GM12878 (cell line): ENCODE measurements at regions not wholly inside any gene's neighbourhood (a gene's known extent, or its start where the extent isn't known, plus 50 kb on each side); places are given as distances from the start of the nearest gene placed in this dataset.

Experiments
- ATAC-seq: fragments of 200-7000 bp; cut with Tn5 transposase; 3 replicates; pipeline ENCODE4 v1.9.1; 2020; ENCODE audit warnings: mild to moderate bottlenecking, moderate library complexity
- BruUV-seq: library from RNA; stranded (reverse); fragments of 400-500 nt; replicated peaks from 2 replicates; lab custom pipeline; 2021; lab: Mats Ljungman, UMichigan
- CTCF ChIA-PET: fragments of 300-600 bp; sonication (Branson Sonifier 250); formaldehyde crosslinking; extraction: SDS; loops from one replicate; lab custom pipeline; 2021; ENCODE audit warnings: inconsistent platforms; lab: Yijun Ruan, JAX
- POLR2A ChIA-PET: fragments of 350-600 bp; formaldehyde crosslinking; extraction: SDS; loops from one replicate; lab custom pipeline; 2021; ENCODE audit warnings: inconsistent platforms; lab: Charles Lee
- RAD21 ChIA-PET: fragments of 300-600 bp; sonication (Branson Sonifier 250); formaldehyde crosslinking; loops from one replicate; lab custom pipeline; 2023; ENCODE audit warnings: antibody characterized with exemption; ENCODE audit not compliant: unreplicated experiment; lab: Charles Lee
- SMC1A ChIA-PET: fragments of 300-600 bp; sonication (Branson Sonifier 250); formaldehyde crosslinking; loops from one replicate; lab custom pipeline; 2023; ENCODE audit not compliant: unreplicated experiment, uncharacterized antibody; lab: Charles Lee
- DNase-seq: peaks from one replicate; pipeline ENCODE4 v3.0.0-alpha.2; 2011; ENCODE audit warnings: low read depth, low spot score
- FAIRE-seq: peaks from 3 replicates; lab custom pipeline; 2011; peaks lifted over from hg19 to GRCh38; lab: Jason Lieb, UNC
- H2AFZ ChIP-seq: 2 replicates; pipeline ENCODE4 v1.6.0; 2011; ENCODE audit warnings: low read depth, low read length, control low read depth; ENCODE audit not compliant: control insufficient read depth
- H3K27ac ChIP-seq: 2 replicates; pipeline ENCODE4 v1.5.1; 2011; ENCODE audit warnings: control low read depth; ENCODE audit not compliant: control insufficient read depth, insufficient read depth
- H3K27me3 ChIP-seq, 2 experiments: replicated peaks in 1 of 2; 2 replicates each; pipeline versions ENCODE4 v1.6.0 to v1.6.1; 2011; ENCODE audit warnings: low read length in 1 of 2; ENCODE audit not compliant: control insufficient read depth in 2 of 2, insufficient read depth in 2 of 2
- H3K36me3 ChIP-seq, 2 experiments: 2 replicates each; pipeline ENCODE4 v1.5.1; 2011; ENCODE audit warnings: low read length in 1 of 2; ENCODE audit not compliant: control insufficient read depth in 2 of 2, insufficient read depth in 2 of 2
- H3K4me1 ChIP-seq: 2 replicates; pipeline ENCODE4 v1.6.1; 2011; ENCODE audit warnings: mild to moderate bottlenecking, low read length, moderate library complexity, mixed read lengths; ENCODE audit not compliant: control insufficient read depth, insufficient read depth
- H3K4me2 ChIP-seq: 2 replicates; pipeline ENCODE4 v1.6.0; 2011; ENCODE audit warnings: control low read depth; ENCODE audit not compliant: control insufficient read depth, insufficient read depth
- H3K4me3 ChIP-seq: fragments of 200-600 bp; sonication (generic); 2 replicates; pipeline ENCODE4 v1.5.1; 2016
- H3K79me2 ChIP-seq: 2 replicates; pipeline ENCODE4 v1.6.0; 2011; ENCODE audit warnings: low read length; ENCODE audit not compliant: control insufficient read depth, insufficient read depth
- H3K9ac ChIP-seq: 2 replicates; pipeline ENCODE4 v1.8.0; 2011; ENCODE audit warnings: low read length, control low read depth, mixed read lengths; ENCODE audit not compliant: control insufficient read depth, insufficient read depth
- H3K9me3 ChIP-seq: replicated peaks from 3 replicates; pipeline ENCODE4 v1.5.1; 2011; ENCODE audit warnings: mild to moderate bottlenecking, low read length; ENCODE audit not compliant: control insufficient read depth, insufficient read depth
- H4K20me1 ChIP-seq: 2 replicates; pipeline ENCODE4 v1.6.0; 2011; ENCODE audit not compliant: control insufficient read depth, insufficient read depth
- ATF2 ChIP-seq: IDR thresholded peaks from 2 replicates; pipeline ENCODE4 v1.6.1; 2012; ENCODE audit warnings: low read length, inconsistent platforms
- CTCF ChIP-seq, 3 experiments: IDR thresholded peaks in 2 of 3; conservative IDR thresholded peaks in 1 of 3; 2 replicates each; pipeline ENCODE4 v1.5.1; 2011; ENCODE audit warnings: low read depth in 3 of 3, low read length in 3 of 3, mild to moderate bottlenecking in 3 of 3, control low read depth in 2 of 3, moderate library complexity in 2 of 3, inconsistent platforms in 1 of 3, mixed read lengths in 1 of 3; ENCODE audit not compliant: control insufficient read depth in 2 of 3, insufficient read depth in 1 of 3; ENCODE audit errors: extremely low read depth in 1 of 3
- RAD21 ChIP-seq: IDR thresholded peaks from 2 replicates; pipeline ENCODE4 v1.6.1; 2011; ENCODE audit warnings: mild to moderate bottlenecking, low read depth, low read length, moderate library complexity; ENCODE audit not compliant: insufficient read depth
- SMC3 ChIP-seq: IDR thresholded peaks from 2 replicates; pipeline ENCODE4 v1.6.1; 2011; ENCODE audit warnings: low read length, improper control_type of control experiment, borderline replicate concordance
- TAF1 ChIP-seq: IDR thresholded peaks from 2 replicates; pipeline ENCODE4 v1.6.1; 2011; ENCODE audit warnings: mild to moderate bottlenecking, low read depth, low read length, borderline replicate concordance
- WGBS: methylation state at CpG from one replicate; pipeline ENCODE4 v1.1.6; 2016; ENCODE audit warnings: low lambda C conversion rate; ENCODE audit not compliant: insufficient replicate concordance, insufficient coverage; ENCODE audit errors: missing lambda C conversion rate; 5-methylcytosine and 5-hydroxymethylcytosine counted together
- in situ Hi-C: fragments of 300-500 bp; cut with MboI; formaldehyde crosslinking; loops from 9 replicates; pipeline ENCODE4 v1.14.3; 2018; ENCODE audit warnings: mixed read lengths
- intact Hi-C: fragments of 100-400 bp; cut with micrococcal nuclease; formaldehyde crosslinking; loops from one replicate; pipeline ENCODE4 v1.14.2; 2022; ENCODE audit not compliant: unreplicated experiment

DNA sequence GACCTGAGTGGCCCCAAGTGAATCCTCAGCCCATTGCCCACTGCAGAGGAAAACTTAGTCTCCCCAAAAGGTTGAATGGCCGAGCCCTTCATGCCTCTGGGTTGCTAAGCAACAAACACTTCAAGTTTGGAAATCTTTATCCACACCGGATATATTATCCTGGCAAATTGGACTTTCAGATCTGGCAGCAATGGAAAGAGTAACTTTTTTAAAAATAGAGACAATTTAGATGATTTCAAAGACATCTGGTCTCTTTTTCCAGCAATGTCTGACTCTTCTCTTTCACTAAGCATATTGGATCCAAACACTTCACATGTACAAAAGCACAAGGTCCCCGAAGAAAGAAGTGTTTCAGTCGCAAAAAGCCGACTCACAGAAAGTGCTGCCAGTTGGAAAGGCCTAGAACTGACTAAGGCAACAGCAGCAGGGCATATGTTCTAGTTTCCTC, 505.3 kb downstream of the SOX6 start:
- CTCF ChIA-PET: interaction anchor here (1.5 kb wide), 1 partner anchor 137 kb away, joined by 5 read pairs; no protein-coding TSS in a partner anchor
- no peak for TF ChIP-seq TAF1
- no peak overlapping the region for H2AFZ ChIP-seq
- FAIRE-seq (no peak), ATAC-seq (no peak), DNase-seq (no peak)
- in situ Hi-C loops (no loop called here), intact Hi-C loops (no loop called here)
- H3K9ac ChIP-seq: no peak overlapping the region
- no peaks in the 10 kb centered on the region for H3K79me2 ChIP-seq
- RAD21 ChIA-PET: interaction anchor here (1.5 kb wide), 1 partner anchor 137 kb away, joined by 6 read pairs; no protein-coding TSS in a partner anchor
- 7% methylated on average over 5 of the region's 5 CpGs for WGBS
- SMC1A ChIA-PET: no interaction called here
- H3K27me3 ChIP-seq: no peaks in the 10 kb centered on the region
- no peaks in the 10 kb centered on the region for H4K20me1 ChIP-seq
- no peaks in the 10 kb centered on the region for H3K36me3 ChIP-seq
- H3K4me2 ChIP-seq: no peak overlapping the region
- BruUV-seq: no TSS peak
- H3K4me3 ChIP-seq: no peak overlapping the region
- H3K4me1 ChIP-seq: no peaks in the 10 kb centered on the region
- H3K9me3 ChIP-seq: no peaks in the 10 kb centered on the region
- POLR2A ChIA-PET: no interaction called here
- no peak overlapping the region for H3K27ac ChIP-seq

DNA sequence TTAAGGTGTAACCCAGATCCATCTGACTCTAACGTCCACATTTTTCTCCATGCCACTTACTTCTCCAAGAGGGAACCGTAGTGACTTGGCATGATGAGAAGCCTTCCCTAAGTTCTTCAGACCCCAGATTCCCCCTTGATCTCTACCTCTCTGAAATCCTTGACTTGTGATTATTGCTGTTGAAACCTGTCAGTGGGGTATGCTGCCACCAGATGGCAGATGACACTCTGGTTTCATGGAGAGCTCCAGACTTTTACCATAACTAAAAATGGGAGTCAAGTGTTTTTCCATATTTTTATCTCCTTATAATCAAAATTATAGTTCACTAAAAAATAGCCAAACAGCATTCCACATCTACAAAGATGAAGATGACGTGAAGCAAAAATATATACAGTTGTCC, 504.2 kb downstream of the SOX6 start:
- intact Hi-C loops: no loop called here
- no peaks in the 10 kb centered on the region for H3K4me1 ChIP-seq
- no peak overlapping the region for H2AFZ ChIP-seq
- BruUV-seq: no TSS peak
- RAD21 ChIA-PET: interaction anchor here (1.0 to 1.5 kb wide), 2 partner anchors 136 to 762 kb away, joined by 4 to 6 read pairs; no protein-coding TSS in a partner anchor
- FAIRE-seq: no peak
- no peak overlapping the region for H3K9ac ChIP-seq
- H3K27ac ChIP-seq: no peak overlapping the region
- no peak overlapping the region for H3K4me3 ChIP-seq
- ATAC-seq: no peak
- H3K27me3 ChIP-seq: no peaks in the 10 kb centered on the region
- POLR2A ChIA-PET: no interaction called here
- WGBS: 13% methylated on average over 3 of the region's 3 CpGs
- no peak for DNase-seq
- peak; percentile 35; the same call in 1 of the 2 replicates for TF ChIP-seq SMC3
- TF ChIP-seq CTCF (IDR thresholded peaks at IDR 0.05 in 2 of 3, conservative IDR thresholded peaks at IDR 0.05 in 1 of 3; ENCODE audit: control insufficient read depth in 2 of 3, extremely low read depth in 1 of 3, insufficient read depth in 1 of 3, low read depth in 3 of 3, low read length in 3 of 3): peak; percentile 29 to 45 (median 34); a peak in 4 of 6 replicates
- TF ChIP-seq RAD21: peak; percentile 44
- TF ChIP-seq ATF2: no peak
- no peaks in the 10 kb centered on the region for H3K79me2 ChIP-seq
- CTCF ChIA-PET: interaction anchor here (1.0 to 1.5 kb wide), 4 partner anchors 33 to 761 kb away, joined by 3 to 6 read pairs (median 4); no protein-coding TSS in a partner anchor
- SMC1A ChIA-PET: interaction anchor here (1.0 to 1.4 kb wide), 2 partner anchors 23 to 137 kb away, joined by 3 to 5 read pairs; no protein-coding TSS in a partner anchor
- no peaks in the 10 kb centered on the region for H3K36me3 ChIP-seq
- in situ Hi-C loops: no loop called here
- H4K20me1 ChIP-seq: no peaks in the 10 kb centered on the region
- no peak overlapping the region for H3K4me2 ChIP-seq
- no peaks in the 10 kb centered on the region for H3K9me3 ChIP-seq
